ENCODE measurements at regions not wholly inside any gene's neighbourhood (a gene's known extent, or its start where the extent isn't known, plus 50 kb on each side); places are given as distances from the start of the nearest gene placed in this dataset.
"Not testable (repeated sequence)": the region's sequence is repeated elsewhere in the genome, so short reads cannot be mapped to it uniquely, and the experiment has no call there.

DNA sequence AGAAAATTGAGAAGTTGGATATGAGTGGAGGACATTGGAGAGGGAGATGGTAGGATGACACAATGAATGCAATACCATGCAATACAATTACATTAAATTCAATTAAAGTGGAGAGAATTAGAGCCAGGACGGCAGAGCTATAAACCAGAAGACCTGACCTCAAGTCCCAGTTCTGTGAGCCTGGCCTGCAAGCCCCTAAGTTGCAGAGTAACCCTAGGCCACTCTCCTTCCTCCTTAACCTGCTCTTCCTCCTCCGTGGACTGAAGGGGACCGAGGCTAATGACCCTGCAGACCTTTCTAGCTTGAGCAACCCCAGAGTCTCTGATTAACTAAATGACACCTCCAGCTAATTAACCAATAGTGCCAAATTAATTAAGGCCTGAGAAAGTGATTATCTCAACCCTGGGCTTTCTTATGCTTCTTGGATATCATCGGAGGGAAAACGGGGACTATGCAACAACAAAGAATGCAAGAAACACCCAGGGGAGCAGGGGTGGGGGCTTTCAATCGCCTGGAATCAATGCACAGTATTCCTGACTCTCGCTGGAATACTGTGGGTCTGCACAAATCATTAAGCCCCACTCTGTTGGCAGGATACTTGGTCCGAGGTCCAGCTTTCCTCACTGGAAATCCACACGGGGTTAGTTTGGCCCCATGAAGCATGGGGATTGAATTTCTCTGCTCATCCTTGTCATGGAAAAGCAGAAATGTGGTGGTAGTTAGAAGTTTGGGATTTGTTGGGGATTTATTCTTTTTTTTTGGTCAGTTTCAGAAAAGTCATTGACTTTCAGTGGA lies 548.3 kb downstream of the MN1 start:
- Histone ChIP-seq H3K27me3 (ENCODE audit: control insufficient read depth in 1 of 2, insufficient read depth in 2 of 2, low read length in 2 of 2) (no peaks in the 10 kb centered on the region), H3K9ac (ENCODE audit: low read length in 2 of 2) (no peak overlapping the region), H3K4me1 (ENCODE audit: control insufficient read depth, insufficient read depth, low read length) (no peaks in the 10 kb centered on the region), H3K4me3 (ENCODE audit: low read length in 2 of 2) (no peak overlapping the region), H3K27ac (ENCODE audit: low read length) (no peak overlapping the region), H3K9me3 (ENCODE audit: control insufficient read depth in 2 of 2, low read length in 2 of 2) (peaks cover 8 to 12% of the 10 kb centered on the region in 2 donors), H3K36me3 (ENCODE audit: control insufficient read depth in 2 of 2, insufficient read depth in 2 of 2, low read length in 2 of 2) (no peaks in the 10 kb centered on the region)

DNA sequence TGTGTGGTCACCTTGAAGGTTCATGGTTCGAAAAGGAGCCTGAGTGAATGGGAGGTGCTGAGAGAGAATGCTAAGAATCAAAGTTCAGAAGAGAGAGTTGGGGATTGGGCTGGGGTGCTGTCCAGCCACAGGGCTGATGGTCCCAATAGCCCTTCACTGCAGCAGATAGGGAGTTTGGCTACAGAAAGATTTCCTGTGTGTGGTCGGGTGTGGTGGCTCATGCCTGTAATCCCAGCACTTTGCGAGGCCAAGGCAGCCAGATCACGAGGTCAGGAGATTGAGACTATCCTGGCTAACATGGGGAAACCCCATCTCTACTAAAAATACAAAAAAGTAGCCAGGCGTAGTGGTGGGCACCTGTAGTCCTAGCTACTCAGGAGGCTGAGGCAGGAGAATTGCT lies 547.5 kb downstream of the MN1 start:
- H3K9ac ChIP-seq (ENCODE audit: low read length in 2 of 2); H3K4me1 ChIP-seq (ENCODE audit: control insufficient read depth, insufficient read depth, low read length); H3K4me3 ChIP-seq (ENCODE audit: low read length in 2 of 2); H3K36me3 ChIP-seq (ENCODE audit: control insufficient read depth in 2 of 2, insufficient read depth in 2 of 2, low read length in 2 of 2); H3K27ac ChIP-seq (ENCODE audit: low read length); H3K27me3 ChIP-seq (ENCODE audit: control insufficient read depth in 1 of 2, insufficient read depth in 2 of 2, low read length in 2 of 2): not testable (repeated sequence)
- peaks cover 8 to 12% of the 10 kb centered on the region in 2 donors for H3K9me3 ChIP-seq (ENCODE audit: control insufficient read depth in 2 of 2, low read length in 2 of 2)

DNA sequence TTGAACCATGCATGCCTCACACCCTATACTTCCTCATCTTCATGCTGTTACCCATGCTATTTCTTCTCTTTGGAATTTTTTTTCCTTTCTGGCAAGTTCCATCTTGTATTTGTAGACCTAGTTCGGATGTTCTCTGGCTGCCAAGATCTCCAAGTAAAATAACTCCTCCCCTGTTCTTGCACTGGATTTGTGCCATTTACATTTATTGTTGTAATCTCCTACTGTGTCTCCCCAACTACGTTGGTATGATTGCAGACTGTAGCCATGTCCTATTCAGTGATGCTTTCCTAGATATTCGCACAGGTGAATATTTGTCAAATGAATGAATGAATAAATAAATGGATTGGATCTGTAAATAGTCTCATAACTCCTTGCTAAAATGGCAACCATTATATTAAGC lies 546.0 kb downstream of the MN1 start:
- Histone ChIP-seq H3K4me3 (ENCODE audit: low read length in 2 of 2) (no peak overlapping the region), H3K9ac (ENCODE audit: low read length in 2 of 2) (no peak overlapping the region), H3K27ac (ENCODE audit: low read length) (no peak overlapping the region), H3K9me3 (ENCODE audit: control insufficient read depth in 2 of 2, low read length in 2 of 2) (peaks cover 8 to 12% of the 10 kb centered on the region in 2 donors), H3K27me3 (ENCODE audit: control insufficient read depth in 1 of 2, insufficient read depth in 2 of 2, low read length in 2 of 2) (no peaks in the 10 kb centered on the region), H3K4me1 (ENCODE audit: control insufficient read depth, insufficient read depth, low read length) (no peaks in the 10 kb centered on the region), H3K36me3 (ENCODE audit: control insufficient read depth in 2 of 2, insufficient read depth in 2 of 2, low read length in 2 of 2) (no peaks in the 10 kb centered on the region)

DNA sequence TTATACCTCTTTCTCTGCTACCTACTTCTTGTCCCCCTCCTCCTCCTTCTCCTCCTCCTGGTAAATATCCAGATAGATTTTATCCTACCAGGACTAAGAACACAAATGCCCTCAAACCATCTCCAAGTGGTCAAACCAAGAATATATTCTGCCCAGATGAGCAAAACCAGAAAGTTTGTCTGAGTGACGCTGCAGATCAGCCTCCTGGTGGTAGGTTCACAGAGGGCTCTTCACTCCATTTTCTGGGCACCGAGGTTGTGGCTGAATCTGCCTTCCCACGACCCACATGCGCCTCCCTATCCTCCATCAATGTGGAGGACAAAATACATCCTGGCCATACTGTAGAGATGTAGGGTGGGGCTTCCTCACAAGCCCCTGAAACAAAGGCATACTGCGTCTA lies 543.6 kb downstream of the MN1 start:
- Histone ChIP-seq H3K4me3 (ENCODE audit: low read length in 2 of 2) (no peak overlapping the region), H3K36me3 (ENCODE audit: control insufficient read depth in 2 of 2, insufficient read depth in 2 of 2, low read length in 2 of 2) (no peaks in the 10 kb centered on the region), H3K9me3 (ENCODE audit: control insufficient read depth in 2 of 2, low read length in 2 of 2) (peaks cover 8 to 12% of the 10 kb centered on the region in 2 donors), H3K27me3 (ENCODE audit: control insufficient read depth in 1 of 2, insufficient read depth in 2 of 2, low read length in 2 of 2) (peaks cover 0 to 3% of the 10 kb centered on the region in 2 donors), H3K27ac (ENCODE audit: low read length) (no peak overlapping the region), H3K9ac (ENCODE audit: low read length in 2 of 2) (no peak overlapping the region), H3K4me1 (ENCODE audit: control insufficient read depth, insufficient read depth, low read length) (no peaks in the 10 kb centered on the region)

DNA sequence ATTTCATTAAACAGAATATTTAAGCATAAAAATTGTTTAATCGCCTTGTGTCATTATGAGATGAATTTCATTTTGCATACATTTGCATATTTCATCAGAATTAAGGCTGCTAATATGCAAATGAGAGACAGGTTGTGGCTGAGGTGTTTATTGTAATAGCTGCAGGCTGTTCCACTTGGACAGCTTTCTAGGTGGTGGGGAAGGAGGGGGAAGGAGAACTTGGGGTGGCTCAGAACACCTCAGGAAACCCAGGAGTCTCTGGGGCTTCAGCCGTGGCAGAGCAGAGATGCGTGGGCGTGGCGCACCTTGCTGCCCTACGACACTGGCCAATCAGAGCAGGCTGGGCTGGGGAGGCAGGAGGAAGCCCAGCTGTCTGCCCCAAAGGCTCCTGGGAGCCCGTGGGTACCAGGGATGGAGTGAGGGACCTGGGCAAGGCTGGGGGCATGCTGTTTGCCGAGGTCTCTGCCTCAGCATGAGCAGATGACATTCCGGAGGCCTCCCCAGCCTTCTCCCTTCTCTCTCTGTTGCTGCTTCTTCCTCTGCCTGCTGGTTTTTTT lies 542.9 kb downstream of the MN1 start:
- Histone ChIP-seq H3K27ac (ENCODE audit: low read length) (no peak overlapping the region), H3K36me3 (ENCODE audit: control insufficient read depth in 2 of 2, insufficient read depth in 2 of 2, low read length in 2 of 2) (no peaks in the 10 kb centered on the region), H3K4me1 (ENCODE audit: control insufficient read depth, insufficient read depth, low read length) (no peaks in the 10 kb centered on the region)

DNA sequence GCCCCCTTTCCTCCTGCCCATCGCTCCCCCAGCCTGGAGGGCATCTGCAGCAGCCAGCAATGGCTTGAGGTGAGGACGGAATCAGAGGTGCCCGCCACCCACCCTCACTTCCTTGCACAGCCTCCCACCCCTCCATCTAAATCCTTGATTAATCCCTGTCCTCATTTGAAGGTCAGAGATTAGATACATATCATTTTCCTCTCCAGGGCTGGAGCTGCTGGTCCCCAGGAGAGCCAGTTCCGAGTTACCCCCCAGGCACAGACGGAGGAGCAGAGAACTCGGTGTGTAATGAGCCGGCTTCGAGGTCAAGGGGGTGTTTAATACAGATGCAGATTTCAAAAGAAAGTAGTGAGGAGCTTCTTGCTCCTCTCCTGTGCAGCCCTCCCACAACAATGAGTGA lies 542.1 kb downstream of the MN1 start:
- Histone ChIP-seq H3K9me3 (ENCODE audit: control insufficient read depth in 2 of 2, low read length in 2 of 2) (peaks cover 8 to 12% of the 10 kb centered on the region in 2 donors), H3K4me3 (ENCODE audit: low read length in 2 of 2) (no peak overlapping the region), H3K27me3 (ENCODE audit: control insufficient read depth in 1 of 2, insufficient read depth in 2 of 2, low read length in 2 of 2) (peaks cover 0 to 3% of the 10 kb centered on the region in 2 donors), H3K4me1 (ENCODE audit: control insufficient read depth, insufficient read depth, low read length) (no peaks in the 10 kb centered on the region), H3K36me3 (ENCODE audit: control insufficient read depth in 2 of 2, insufficient read depth in 2 of 2, low read length in 2 of 2) (no peaks in the 10 kb centered on the region), H3K27ac (ENCODE audit: low read length) (no peak overlapping the region), H3K9ac (ENCODE audit: low read length in 2 of 2) (no peak overlapping the region)

More for the DNA sequence above, 542.9 kb downstream of the MN1 start:
- no peak overlapping the region for H3K4me3 ChIP-seq (ENCODE audit: low read length in 2 of 2)
- no peak overlapping the region for H3K9ac ChIP-seq (ENCODE audit: low read length in 2 of 2)
- peaks cover 0 to 3% of the 10 kb centered on the region in 2 donors for H3K27me3 ChIP-seq (ENCODE audit: control insufficient read depth in 1 of 2, insufficient read depth in 2 of 2, low read length in 2 of 2)
- H3K9me3 ChIP-seq (ENCODE audit: control insufficient read depth in 2 of 2, low read length in 2 of 2), result peaks cover 8 to 12% of the 10 kb centered on the region in 2 donors

DNA sequence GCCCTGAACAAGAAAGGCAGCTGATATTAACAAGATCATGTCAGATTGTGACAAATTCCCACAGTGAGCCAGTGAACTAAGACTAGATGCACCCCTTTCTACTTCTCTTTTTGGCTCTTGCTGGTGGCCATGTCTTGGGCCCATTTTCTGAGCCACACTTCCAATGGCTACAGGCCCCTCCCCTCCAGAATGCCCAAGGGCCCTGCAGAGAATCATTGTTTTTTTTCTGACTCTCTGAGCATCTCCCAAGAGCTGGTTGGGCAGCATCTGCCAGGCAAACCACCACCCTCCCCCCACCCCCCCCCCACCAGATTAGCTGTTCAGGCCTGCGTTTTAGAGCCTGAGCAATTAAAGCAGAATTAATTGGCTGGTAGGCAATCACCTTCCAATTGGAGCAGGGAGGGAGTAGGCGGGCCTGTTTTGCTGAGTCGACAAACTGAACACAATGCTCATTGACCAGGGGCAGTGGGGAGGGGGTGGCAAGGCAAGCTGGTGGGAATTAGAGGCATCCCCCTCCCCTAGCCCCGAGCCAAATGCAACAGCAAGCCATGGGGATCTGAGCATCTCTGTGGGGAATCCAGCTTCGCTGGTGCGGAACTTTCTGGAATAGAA lies 541.4 kb downstream of the MN1 start:
- H3K27ac ChIP-seq (ENCODE audit: low read length), result no peak overlapping the region
- peaks cover 0 to 3% of the 10 kb centered on the region in 2 donors for H3K27me3 ChIP-seq (ENCODE audit: control insufficient read depth in 1 of 2, insufficient read depth in 2 of 2, low read length in 2 of 2)
- H3K4me1 ChIP-seq (ENCODE audit: control insufficient read depth, insufficient read depth, low read length), result no peaks in the 10 kb centered on the region
- H3K4me3 ChIP-seq (ENCODE audit: low read length in 2 of 2), result no peak overlapping the region
- no peak overlapping the region for H3K9ac ChIP-seq (ENCODE audit: low read length in 2 of 2)
- H3K9me3 ChIP-seq (ENCODE audit: control insufficient read depth in 2 of 2, low read length in 2 of 2), result peaks cover 4 to 11% of the 10 kb centered on the region in 2 donors
- no peaks in the 10 kb centered on the region for H3K36me3 ChIP-seq (ENCODE audit: control insufficient read depth in 2 of 2, insufficient read depth in 2 of 2, low read length in 2 of 2)

DNA sequence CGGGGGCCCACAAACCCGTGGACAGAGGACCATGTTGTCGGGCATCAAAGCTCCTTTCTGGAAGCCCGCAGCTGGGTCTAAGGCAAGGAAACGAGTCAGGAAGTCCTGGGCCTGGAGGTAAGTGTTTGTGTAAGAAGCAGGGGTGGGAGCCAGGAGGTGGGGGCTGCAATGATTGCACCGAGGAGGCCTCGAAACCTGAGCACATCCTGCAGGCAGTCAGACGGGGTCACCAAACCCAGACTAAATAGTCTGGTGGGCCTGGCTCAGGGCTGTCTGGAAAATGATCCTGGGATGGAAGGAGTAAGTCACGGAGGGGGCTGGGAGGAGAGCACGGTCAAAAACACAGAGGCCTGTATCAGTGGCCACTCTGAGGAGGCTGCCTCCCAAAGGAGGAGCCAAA lies 539.2 kb downstream of the MN1 start:
- H3K4me3 ChIP-seq (ENCODE audit: low read length in 2 of 2), result no peak overlapping the region
- no peak overlapping the region for H3K27ac ChIP-seq (ENCODE audit: low read length)
- H3K36me3 ChIP-seq (ENCODE audit: control insufficient read depth in 2 of 2, insufficient read depth in 2 of 2, low read length in 2 of 2), result no peaks in the 10 kb centered on the region
- H3K27me3 ChIP-seq (ENCODE audit: control insufficient read depth in 1 of 2, insufficient read depth in 2 of 2, low read length in 2 of 2), result peaks cover 0 to 3% of the 10 kb centered on the region in 2 donors
- no peaks in the 10 kb centered on the region for H3K9me3 ChIP-seq (ENCODE audit: control insufficient read depth in 2 of 2, low read length in 2 of 2)
- no peak overlapping the region for H3K9ac ChIP-seq (ENCODE audit: low read length in 2 of 2)
- H3K4me1 ChIP-seq (ENCODE audit: control insufficient read depth, insufficient read depth, low read length), result no peaks in the 10 kb centered on the region

DNA sequence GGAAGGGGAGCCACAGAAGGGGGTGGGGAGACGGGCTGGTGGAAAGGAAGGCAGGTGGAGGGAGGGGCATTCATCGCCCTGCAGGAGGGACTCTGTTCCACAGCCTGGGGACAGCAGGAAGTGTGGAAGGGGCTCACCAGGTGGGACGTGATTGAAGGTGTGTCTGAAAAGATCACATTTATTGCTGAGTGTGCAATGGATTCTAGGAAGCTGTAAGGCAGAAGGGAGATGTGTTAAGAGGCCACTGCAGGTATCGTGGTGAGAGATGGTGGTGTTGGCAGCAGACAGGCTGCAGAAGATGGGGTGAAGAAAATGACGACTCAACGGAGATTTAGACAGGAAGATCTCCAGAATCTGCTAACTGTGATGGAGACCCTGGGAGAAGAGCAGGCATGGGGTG lies 537.4 kb downstream of the MN1 start:
- H3K4me3 ChIP-seq (ENCODE audit: low read length in 2 of 2), result no peak overlapping the region
- no peaks in the 10 kb centered on the region for H3K36me3 ChIP-seq (ENCODE audit: control insufficient read depth in 2 of 2, insufficient read depth in 2 of 2, low read length in 2 of 2)
- no peak overlapping the region for H3K27ac ChIP-seq (ENCODE audit: low read length)
- no peaks in the 10 kb centered on the region for H3K9me3 ChIP-seq (ENCODE audit: control insufficient read depth in 2 of 2, low read length in 2 of 2)
- no peaks in the 10 kb centered on the region for H3K4me1 ChIP-seq (ENCODE audit: control insufficient read depth, insufficient read depth, low read length)
- H3K9ac ChIP-seq (ENCODE audit: low read length in 2 of 2), result no peak overlapping the region
- H3K27me3 ChIP-seq (ENCODE audit: control insufficient read depth in 1 of 2, insufficient read depth in 2 of 2, low read length in 2 of 2), result peaks cover 0 to 3% of the 10 kb centered on the region in 2 donors

DNA sequence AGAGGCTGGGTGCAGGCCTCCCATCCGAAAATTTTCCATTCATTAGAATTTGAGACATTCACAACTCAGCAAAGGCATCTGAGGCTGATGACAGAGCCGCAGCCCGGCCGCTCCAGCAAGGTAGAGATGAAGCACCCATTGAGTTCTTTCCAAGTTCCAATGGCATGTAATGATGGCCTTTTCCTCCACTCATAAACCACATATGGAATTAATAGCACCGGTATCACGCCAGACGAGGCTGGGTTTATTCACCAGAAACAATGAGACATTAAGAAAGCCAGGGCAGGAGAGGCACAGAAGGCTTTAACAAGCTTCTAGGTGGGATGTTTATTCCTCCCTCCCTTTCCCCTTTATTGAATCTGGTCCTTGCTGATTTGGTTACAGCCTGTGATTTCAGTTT lies 534.4 kb downstream of the MN1 start:
- H3K36me3 ChIP-seq (ENCODE audit: control insufficient read depth in 2 of 2, insufficient read depth in 2 of 2, low read length in 2 of 2), result no peaks in the 10 kb centered on the region
- H3K27ac ChIP-seq (ENCODE audit: low read length), result no peak overlapping the region
- H3K9me3 ChIP-seq (ENCODE audit: control insufficient read depth in 2 of 2, low read length in 2 of 2), result no peaks in the 10 kb centered on the region
- no peak overlapping the region for H3K4me3 ChIP-seq (ENCODE audit: low read length in 2 of 2)
- peaks cover 0 to 5% of the 10 kb centered on the region in 2 donors for H3K27me3 ChIP-seq (ENCODE audit: control insufficient read depth in 1 of 2, insufficient read depth in 2 of 2, low read length in 2 of 2)
- H3K4me1 ChIP-seq (ENCODE audit: control insufficient read depth, insufficient read depth, low read length), result peaks cover 8% of the 10 kb centered on the region
- H3K9ac ChIP-seq (ENCODE audit: low read length in 2 of 2), result no peak overlapping the region

All from stomach smooth muscle (tissue), 2 donors.